ENCODE measurements at regions not wholly inside any gene's neighbourhood (a gene's known extent, or its start where the extent isn't known, plus 50 kb on each side); places are given as distances from the start of the nearest gene placed in this dataset.

GRCh38 chr16:51939378-51939871 is 607.5 kb downstream of the TOX3 start:
- Histone ChIP-seq H2BK15ac (ENCODE audit: low read length) (no peak overlapping the region), H3K14ac (ENCODE audit: low read length) (no peak overlapping the region), H2AK5ac (ENCODE audit: low read depth, low read length) (no peak overlapping the region), H3K9ac (ENCODE audit: low read depth, low read length, poor library complexity) (no peak overlapping the region), H4K8ac (ENCODE audit: low read depth, low read length) (no peak overlapping the region), H3K79me1 (ENCODE audit: low read depth, low read length) (no peaks in the 10 kb centered on the region), H3K27me3 (ENCODE audit: control insufficient read depth in 3 of 3, insufficient read depth in 3 of 3, low read depth in 1 of 3, low read length in 3 of 3) (peaks cover 0 to 2% (median 0%) of the 10 kb centered on the region in 3 experiments), H2BK120ac (ENCODE audit: low read depth, low read length) (no peak overlapping the region), H3K27ac (replicated peaks; ENCODE audit: low read length) (no peak overlapping the region), H2BK5ac (ENCODE audit: low read length) (no peak overlapping the region), H3K23ac (ENCODE audit: low read depth, low read length, poor library complexity) (no peak overlapping the region), H3K9me3 (replicated peaks in 1 of 2; ENCODE audit: control insufficient read depth in 2 of 2, insufficient read depth in 1 of 2, low read depth in 1 of 2, low read length in 2 of 2) (no peaks in the 10 kb centered on the region), H3K4me1 (ENCODE audit: control insufficient read depth in 2 of 2, insufficient read depth in 1 of 2, low read depth in 1 of 2, low read length in 2 of 2) (peaks cover 0 to 9% of the 10 kb centered on the region in 2 donors), H4K91ac (ENCODE audit: low read depth, low read length, poor library complexity) (no peak overlapping the region), H3K4me3 (ENCODE audit: low read length in 2 of 2) (no peak overlapping the region), H3K4me2 (ENCODE audit: insufficient read depth, low read length, poor library complexity, severe bottlenecking) (no peak overlapping the region), H3K18ac (ENCODE audit: low read length) (no peak overlapping the region), H3K4ac (ENCODE audit: low read length) (no peak overlapping the region), H2BK12ac (ENCODE audit: low read length) (no peak overlapping the region), H2AFZ (ENCODE audit: low read length) (no peak overlapping the region), H3K36me3 (replicated peaks in 1 of 2; ENCODE audit: control insufficient read depth in 2 of 2, insufficient read depth in 2 of 2, low read length in 2 of 2) (no peaks in the 10 kb centered on the region)
- no peak for DNase-seq (ENCODE audit: low spot score)
- WGBS, 2 donors (ENCODE audit: extremely low coverage in 2 of 2, insufficient read length in 2 of 2, insufficient replicate concordance in 1 of 2), result no CpG with 5 or more reads among the region's 7 CpGs

- no peak overlapping the region for H3K4me2 ChIP-seq (ENCODE audit: insufficient read depth, low read length, poor library complexity, severe bottlenecking)
- H3K4me3 ChIP-seq (ENCODE audit: low read length in 2 of 2), result no peak overlapping the region
- H4K8ac ChIP-seq (ENCODE audit: low read depth, low read length), result no peak overlapping the region
- H3K14ac ChIP-seq (ENCODE audit: low read length), result no peak overlapping the region
- no peaks in the 10 kb centered on the region for H3K9me3 ChIP-seq (replicated peaks in 1 of 2; ENCODE audit: control insufficient read depth in 2 of 2, insufficient read depth in 1 of 2, low read depth in 1 of 2, low read length in 2 of 2)
- no peak overlapping the region for H2BK5ac ChIP-seq (ENCODE audit: low read length)
- no peak overlapping the region for H3K23ac ChIP-seq (ENCODE audit: low read depth, low read length, poor library complexity)
- H2BK12ac ChIP-seq (ENCODE audit: low read length), result no peak overlapping the region
- H3K27ac ChIP-seq (replicated peaks; ENCODE audit: low read length), result no peak overlapping the region
- no peak overlapping the region for H3K18ac ChIP-seq (ENCODE audit: low read length)
- H3K4ac ChIP-seq (ENCODE audit: low read length), result no peak overlapping the region
- no peaks in the 10 kb centered on the region for H3K79me1 ChIP-seq (ENCODE audit: low read depth, low read length)
- WGBS, 2 donors (ENCODE audit: extremely low coverage in 2 of 2, insufficient read length in 2 of 2, insufficient replicate concordance in 1 of 2), result no CpG with 5 or more reads among the region's 3 CpGs
- no peak overlapping the region for H2AFZ ChIP-seq (ENCODE audit: low read length)
- no peak overlapping the region for H2BK120ac ChIP-seq (ENCODE audit: low read depth, low read length)
- H2AK5ac ChIP-seq (ENCODE audit: low read depth, low read length), result no peak overlapping the region
- peaks cover 0 to 2% (median 0%) of the 10 kb centered on the region in 3 experiments for H3K27me3 ChIP-seq (ENCODE audit: control insufficient read depth in 3 of 3, insufficient read depth in 3 of 3, low read depth in 1 of 3, low read length in 3 of 3)
- H3K4me1 ChIP-seq (ENCODE audit: control insufficient read depth in 2 of 2, insufficient read depth in 1 of 2, low read depth in 1 of 2, low read length in 2 of 2), result peaks cover 0 to 9% of the 10 kb centered on the region in 2 donors
- H3K9ac ChIP-seq (ENCODE audit: low read depth, low read length, poor library complexity), result no peak overlapping the region
- no peaks in the 10 kb centered on the region for H3K36me3 ChIP-seq (replicated peaks in 1 of 2; ENCODE audit: control insufficient read depth in 2 of 2, insufficient read depth in 2 of 2, low read length in 2 of 2)
- no peak for DNase-seq (ENCODE audit: low spot score)
- no peak overlapping the region for H2BK15ac ChIP-seq (ENCODE audit: low read length)
- H4K91ac ChIP-seq (ENCODE audit: low read depth, low read length, poor library complexity), result no peak overlapping the region
Observed at GRCh38 chr16:51938861-51939260, 608.1 kb downstream of the TOX3 start.

GRCh38 chr16:51937771-51938170 is 609.2 kb downstream of the TOX3 start:
- WGBS, 2 donors (ENCODE audit: extremely low coverage in 2 of 2, insufficient read length in 2 of 2, insufficient replicate concordance in 1 of 2), result no CpG with 5 or more reads among the region's 6 CpGs
- Histone ChIP-seq H4K8ac (ENCODE audit: low read depth, low read length) (no peak overlapping the region), H3K4me1 (ENCODE audit: control insufficient read depth in 2 of 2, insufficient read depth in 1 of 2, low read depth in 1 of 2, low read length in 2 of 2) (peaks cover 0 to 9% of the 10 kb centered on the region in 2 donors), H2AFZ (ENCODE audit: low read length) (no peak overlapping the region), H3K23ac (ENCODE audit: low read depth, low read length, poor library complexity) (no peak overlapping the region), H4K91ac (ENCODE audit: low read depth, low read length, poor library complexity) (no peak overlapping the region), H3K18ac (ENCODE audit: low read length) (no peak overlapping the region), H2BK5ac (ENCODE audit: low read length) (no peak overlapping the region), H3K27me3 (ENCODE audit: control insufficient read depth in 3 of 3, insufficient read depth in 3 of 3, low read depth in 1 of 3, low read length in 3 of 3) (peaks cover 0 to 2% (median 0%) of the 10 kb centered on the region in 3 experiments), H3K27ac (replicated peaks; ENCODE audit: low read length) (no peak overlapping the region), H3K9ac (ENCODE audit: low read depth, low read length, poor library complexity) (no peak overlapping the region), H2AK5ac (ENCODE audit: low read depth, low read length) (no peak overlapping the region), H2BK15ac (ENCODE audit: low read length) (no peak overlapping the region), H3K14ac (ENCODE audit: low read length) (no peak overlapping the region), H2BK120ac (ENCODE audit: low read depth, low read length) (no peak overlapping the region), H3K4ac (ENCODE audit: low read length) (no peak overlapping the region), H3K9me3 (replicated peaks in 1 of 2; ENCODE audit: control insufficient read depth in 2 of 2, insufficient read depth in 1 of 2, low read depth in 1 of 2, low read length in 2 of 2) (no peaks in the 10 kb centered on the region), H3K4me2 (ENCODE audit: insufficient read depth, low read length, poor library complexity, severe bottlenecking) (no peak overlapping the region), H3K4me3 (ENCODE audit: low read length in 2 of 2) (no peak overlapping the region), H3K36me3 (replicated peaks in 1 of 2; ENCODE audit: control insufficient read depth in 2 of 2, insufficient read depth in 2 of 2, low read length in 2 of 2) (no peaks in the 10 kb centered on the region), H2BK12ac (ENCODE audit: low read length) (no peak overlapping the region), H3K79me1 (ENCODE audit: low read depth, low read length) (no peaks in the 10 kb centered on the region)
- DNase-seq (ENCODE audit: low spot score), result no peak

GRCh38 chr16:51936846-51937245 is 610.1 kb downstream of the TOX3 start:
- Histone ChIP-seq H3K23ac (ENCODE audit: low read depth, low read length, poor library complexity) (no peak overlapping the region), H2BK12ac (ENCODE audit: low read length) (no peak overlapping the region), H3K4me3 (ENCODE audit: low read length in 2 of 2) (no peak overlapping the region), H3K27me3 (ENCODE audit: control insufficient read depth in 3 of 3, insufficient read depth in 3 of 3, low read depth in 1 of 3, low read length in 3 of 3) (no peaks in the 10 kb centered on the region), H3K79me1 (ENCODE audit: low read depth, low read length) (no peaks in the 10 kb centered on the region), H3K14ac (ENCODE audit: low read length) (no peak overlapping the region), H3K36me3 (replicated peaks in 1 of 2; ENCODE audit: control insufficient read depth in 2 of 2, insufficient read depth in 2 of 2, low read length in 2 of 2) (no peaks in the 10 kb centered on the region), H3K27ac (replicated peaks; ENCODE audit: low read length) (no peak overlapping the region), H3K9me3 (replicated peaks in 1 of 2; ENCODE audit: control insufficient read depth in 2 of 2, insufficient read depth in 1 of 2, low read depth in 1 of 2, low read length in 2 of 2) (no peaks in the 10 kb centered on the region), H2AK5ac (ENCODE audit: low read depth, low read length) (no peak overlapping the region), H3K18ac (ENCODE audit: low read length) (no peak overlapping the region), H2BK120ac (ENCODE audit: low read depth, low read length) (no peak overlapping the region), H4K8ac (ENCODE audit: low read depth, low read length) (no peak overlapping the region), H4K91ac (ENCODE audit: low read depth, low read length, poor library complexity) (no peak overlapping the region), H3K4me1 (ENCODE audit: control insufficient read depth in 2 of 2, insufficient read depth in 1 of 2, low read depth in 1 of 2, low read length in 2 of 2) (peaks cover 0 to 9% of the 10 kb centered on the region in 2 donors), H2BK15ac (ENCODE audit: low read length) (no peak overlapping the region), H3K4me2 (ENCODE audit: insufficient read depth, low read length, poor library complexity, severe bottlenecking) (no peak overlapping the region), H2BK5ac (ENCODE audit: low read length) (no peak overlapping the region), H2AFZ (ENCODE audit: low read length) (no peak overlapping the region), H3K4ac (ENCODE audit: low read length) (no peak overlapping the region), H3K9ac (ENCODE audit: low read depth, low read length, poor library complexity) (no peak overlapping the region)
- no CpG with 5 or more reads among the region's 5 CpGs for WGBS, 2 donors (ENCODE audit: extremely low coverage in 2 of 2, insufficient read length in 2 of 2, insufficient replicate concordance in 1 of 2)
- no peak for DNase-seq (ENCODE audit: low spot score)

All from neuronal stem cell (in vitro differentiated cells).